Stimulated activated CD8-positive, alpha-beta memory T cell treated with anti-CD3 and anti-CD28 coated beads, Interleukin-15, amount 100 ng/mL, for 48 hours (primary cell): ENCODE measurements at regions not wholly inside any gene's neighbourhood (a gene's known extent, or its start where the extent isn't known, plus 50 kb on each side); places are given as distances from the start of the nearest gene placed in this dataset.
"Not testable (repeated sequence)": the region's sequence is repeated elsewhere in the genome, so short reads cannot be mapped to it uniquely, and the experiment has no call there.

ENCODE experiments used
- DNase-seq, 2 donors: peaks; one replicate each; pipeline ENCODE4 v3.0.0-alpha.2; 2020; ENCODE audit warnings: low read depth in 2 of 2

DNA sequence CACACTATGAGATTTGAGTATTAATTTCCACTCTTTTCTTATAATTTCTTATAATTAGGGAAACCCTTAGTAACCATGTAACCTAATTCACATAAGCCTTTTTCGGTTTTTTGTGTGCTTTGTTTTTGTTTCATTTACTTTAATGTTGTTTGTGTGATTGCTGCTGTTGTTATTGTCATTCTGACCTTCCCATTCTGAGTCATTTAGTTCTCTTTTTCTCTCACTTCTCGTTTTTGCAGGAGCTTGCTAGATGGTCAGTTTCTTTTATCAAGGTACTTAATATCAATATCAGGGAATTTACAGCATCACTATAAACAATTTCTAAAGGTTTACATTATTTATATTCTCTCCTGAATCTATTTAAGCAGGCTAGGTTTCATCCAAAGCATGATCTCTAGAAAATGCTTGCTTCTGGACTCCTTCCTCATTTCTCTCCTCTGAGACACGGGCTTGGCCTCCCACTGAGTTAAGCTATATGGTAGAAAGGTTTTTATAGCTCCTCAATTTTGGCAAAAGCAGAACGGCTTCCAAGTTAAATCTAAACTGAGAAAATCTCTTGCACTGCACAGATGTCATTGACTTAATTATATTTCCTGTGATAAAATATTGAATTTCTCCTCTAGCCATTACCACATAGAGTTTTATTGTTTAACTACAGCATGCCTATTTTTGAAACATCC is 534.2 kb downstream of the NSUN3 start:
- no peak for DNase-seq

DNA sequence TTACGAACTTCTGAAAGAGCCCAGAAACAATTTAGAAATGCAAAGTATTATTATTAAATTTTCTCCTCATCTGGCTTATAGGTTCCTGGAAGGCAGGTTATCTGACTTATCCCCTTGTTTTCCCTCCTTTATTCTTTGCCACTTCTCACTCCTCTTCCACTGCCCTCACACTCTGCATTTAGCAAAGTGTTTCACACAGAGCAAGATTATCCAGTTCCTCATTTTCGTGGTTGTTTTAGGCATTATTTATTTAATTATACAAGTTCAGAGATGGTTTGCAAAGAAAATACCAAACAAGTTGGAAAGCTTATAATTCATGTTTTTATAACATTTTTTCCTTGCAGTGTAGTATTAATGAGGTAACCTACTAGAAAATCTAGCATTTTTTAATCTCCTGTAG is 544.9 kb downstream of the NSUN3 start:
- no peak for DNase-seq

DNA sequence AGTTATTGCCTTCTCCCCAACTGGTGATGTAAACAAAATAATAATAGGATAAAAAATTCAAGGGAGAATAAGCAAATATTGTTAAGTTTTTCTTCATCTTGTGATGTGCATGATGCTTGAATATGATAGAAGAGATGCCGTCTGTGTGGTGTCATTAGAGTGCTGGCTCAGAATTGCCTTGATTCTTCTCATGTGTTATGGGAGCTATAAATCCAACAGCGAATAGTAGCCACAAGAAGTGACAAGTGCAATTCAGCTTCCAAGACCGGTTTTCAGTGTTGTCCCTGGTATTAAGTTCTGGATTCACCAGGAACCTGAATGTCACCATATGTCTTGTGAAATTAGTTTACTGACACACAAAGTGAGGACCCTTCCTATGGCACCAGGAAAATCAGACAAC is 547.0 kb downstream of the NSUN3 start:
- DNase-seq, result no peak

DNA sequence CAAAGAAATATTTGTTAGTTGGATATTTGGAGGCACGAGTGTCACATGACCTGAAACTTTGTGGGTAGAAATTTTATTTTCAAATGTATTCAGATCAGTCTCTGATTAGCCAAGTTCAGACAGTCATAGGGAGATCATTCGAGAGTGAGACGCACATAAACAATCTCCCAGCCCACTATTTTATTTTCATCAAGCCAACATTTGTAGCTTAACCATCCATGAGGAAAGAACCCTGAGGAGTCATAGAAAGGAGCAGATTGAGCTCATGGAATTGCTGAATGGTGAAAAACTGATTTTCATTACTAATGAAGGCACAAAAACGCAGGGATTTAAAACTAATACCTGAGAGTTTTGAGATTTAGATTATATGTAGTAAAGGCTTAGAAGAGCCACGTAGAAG is 548.7 kb downstream of the NSUN3 start:
- DNase-seq, result no peak

DNA sequence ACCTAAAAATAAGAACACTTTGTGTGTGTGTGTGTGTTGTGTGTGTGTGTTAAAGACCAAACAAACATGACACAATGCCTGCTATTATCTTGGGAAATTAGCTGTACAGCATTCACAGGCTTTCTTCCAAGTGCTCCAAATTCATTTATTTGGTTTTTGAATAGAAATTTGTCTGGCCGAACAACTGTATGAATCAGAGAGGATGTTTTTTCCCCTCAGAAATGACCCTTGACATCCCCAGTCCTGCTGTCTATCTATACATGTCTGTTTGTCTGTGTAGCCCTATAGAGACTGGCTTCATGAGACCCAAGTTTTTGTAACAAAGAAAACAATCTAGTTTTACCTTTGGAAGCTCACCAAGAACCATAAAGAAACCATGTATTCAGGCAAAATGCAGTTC is 549.8 kb downstream of the NSUN3 start:
- DNase-seq, result no peak

DNA sequence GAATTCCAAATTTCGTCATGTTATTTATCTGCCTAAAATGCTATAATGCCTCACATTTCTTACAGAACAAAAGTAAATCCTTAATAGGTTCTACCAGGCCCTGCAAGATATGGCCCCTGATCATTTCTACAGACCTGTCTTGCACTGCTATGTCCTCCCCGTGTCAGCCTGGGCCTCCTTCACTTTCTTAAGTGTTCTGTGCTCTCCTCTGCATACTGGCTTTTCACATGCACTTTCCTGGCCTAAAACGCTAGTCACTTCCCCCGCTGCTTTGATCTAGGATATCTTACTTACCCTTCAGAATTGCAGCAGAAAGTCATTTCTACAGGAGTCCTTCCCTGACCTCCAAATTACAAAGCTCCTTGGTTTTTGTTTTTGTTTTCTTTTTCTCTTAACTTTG is 551.3 kb downstream of the NSUN3 start:
- no peak for DNase-seq

DNA sequence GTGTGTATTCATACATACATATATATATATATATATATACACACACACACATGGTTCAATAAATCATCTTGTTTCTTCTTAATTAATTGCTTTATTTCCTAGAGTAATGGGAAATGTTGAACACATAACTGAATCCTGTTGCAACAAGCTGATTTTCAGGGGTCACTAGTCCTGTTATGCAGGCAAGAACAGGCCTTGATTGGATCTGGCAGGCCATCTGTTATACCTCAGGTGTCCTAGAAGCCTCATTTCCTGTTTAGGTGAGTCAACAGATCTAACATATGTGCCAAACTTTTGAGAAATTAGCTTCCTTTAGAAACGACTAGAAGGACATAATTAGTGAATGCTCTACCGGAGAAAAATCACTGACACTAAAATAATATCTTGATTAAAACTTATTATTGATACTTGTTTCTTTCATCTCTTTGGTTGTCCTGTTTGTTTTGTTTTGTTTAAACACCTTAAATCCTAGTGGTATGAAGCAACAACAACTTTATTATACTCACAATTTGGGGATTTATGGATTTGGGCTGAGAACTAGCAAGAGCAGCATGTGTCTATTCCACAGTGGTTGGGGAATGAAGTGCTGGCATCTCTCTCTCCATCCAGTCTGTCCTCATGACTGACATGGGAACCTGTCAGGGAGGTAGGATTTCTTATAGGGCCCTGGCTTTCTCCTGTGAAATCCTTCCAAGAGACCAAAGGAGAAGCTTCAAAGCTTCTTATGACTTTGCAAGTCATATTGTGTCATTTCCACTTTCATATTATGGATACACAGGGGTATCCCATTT is 552.6 kb downstream of the NSUN3 start:
- no peak for DNase-seq

DNA sequence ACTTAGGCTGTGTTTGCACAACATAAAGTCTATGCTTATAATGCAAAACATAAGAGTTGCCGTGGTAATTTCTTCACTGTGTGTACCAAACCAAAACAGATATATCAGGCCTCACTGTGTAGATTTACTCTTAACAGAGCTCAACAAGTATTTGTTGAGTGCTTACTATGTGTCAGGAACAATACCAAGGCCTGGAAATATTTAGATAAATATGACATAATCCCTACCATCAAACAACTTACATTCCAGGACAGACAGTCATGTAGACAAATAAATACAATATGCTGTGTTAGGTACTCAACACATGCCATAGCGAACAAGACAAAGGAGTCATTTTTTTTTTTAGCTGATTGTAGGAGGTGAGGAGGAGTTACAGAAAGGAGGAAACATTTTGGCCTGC is 554.0 kb downstream of the NSUN3 start:
- no peak for DNase-seq

DNA sequence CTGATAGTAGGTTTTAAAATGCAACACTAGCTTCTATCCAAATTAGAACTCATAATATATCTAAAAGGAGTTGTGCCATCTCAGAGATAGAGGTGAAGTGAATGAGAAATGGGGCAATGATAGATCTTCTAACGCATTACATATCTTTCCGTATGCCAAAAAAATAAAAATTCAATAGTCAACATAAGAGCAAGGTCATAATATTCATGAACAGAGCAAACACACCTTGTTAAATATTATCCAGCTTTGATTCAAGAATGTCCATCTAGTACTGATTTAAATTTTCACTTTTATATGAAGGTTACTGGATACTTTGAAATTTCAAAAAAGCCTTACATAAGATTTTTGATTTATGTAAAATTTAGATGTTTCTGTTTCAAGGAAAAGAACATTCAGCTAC is 554.5 kb downstream of the NSUN3 start:
- DNase-seq, result no peak

DNA sequence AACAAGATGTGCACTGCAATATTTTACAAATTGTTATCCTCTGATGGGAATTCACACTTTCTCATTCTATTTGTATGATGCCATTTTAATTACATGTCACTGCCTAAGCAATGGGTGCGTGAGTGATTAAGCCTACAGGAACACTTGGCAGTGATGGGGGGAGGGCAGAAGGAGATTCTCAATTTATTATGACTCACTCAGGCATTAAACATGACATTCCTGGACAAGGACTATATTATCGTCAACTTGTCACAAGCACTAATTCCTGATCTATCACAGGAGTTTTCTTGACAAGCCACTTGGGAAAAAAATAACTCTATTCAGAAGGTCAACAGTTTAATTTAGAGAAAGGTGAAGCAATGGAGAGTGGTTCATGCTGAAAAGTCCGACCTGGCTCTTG is 556.8 kb downstream of the NSUN3 start:
- no peak for DNase-seq

DNA sequence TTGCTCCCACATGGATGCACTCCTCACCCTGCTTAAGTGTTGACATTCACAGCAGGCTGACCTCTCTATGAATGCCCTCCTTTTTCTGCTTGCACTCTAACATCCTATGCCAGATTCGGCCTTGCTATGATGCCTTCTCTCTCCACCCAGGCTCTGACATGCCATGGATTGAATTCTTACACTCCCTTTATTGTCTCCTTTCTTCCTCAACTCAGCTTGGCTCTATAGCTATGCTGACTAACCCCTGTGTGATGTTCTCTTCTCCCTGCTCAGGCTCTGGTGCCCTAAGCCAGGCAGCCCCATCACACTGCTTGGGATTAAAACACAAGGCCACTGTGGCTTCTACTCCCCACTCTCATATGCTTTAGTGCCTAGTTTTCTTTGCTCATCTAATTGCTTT is 563.7 kb downstream of the NSUN3 start:
- no peak for DNase-seq

DNA sequence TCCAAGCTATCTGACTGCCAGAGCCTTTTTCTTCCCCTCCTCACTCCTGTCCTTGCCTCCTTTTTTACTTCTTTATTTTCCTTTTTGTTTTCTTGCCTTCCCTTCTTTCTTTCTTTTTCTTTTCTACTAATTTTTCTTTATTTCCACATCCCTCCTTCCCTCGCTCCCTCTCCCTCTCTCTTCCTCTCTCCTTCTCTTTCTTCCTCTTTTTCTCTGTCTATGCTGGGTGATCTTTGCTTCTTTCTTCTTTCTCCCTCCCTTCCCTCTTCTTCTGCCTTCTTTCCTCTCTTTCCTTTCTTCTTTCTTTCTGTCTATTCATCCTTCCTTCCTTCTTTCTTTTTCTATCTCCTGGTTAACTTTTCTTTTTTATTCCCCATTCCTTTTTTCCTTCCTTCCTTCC is 564.8 kb downstream of the NSUN3 start:
- DNase-seq, result no peak

DNA sequence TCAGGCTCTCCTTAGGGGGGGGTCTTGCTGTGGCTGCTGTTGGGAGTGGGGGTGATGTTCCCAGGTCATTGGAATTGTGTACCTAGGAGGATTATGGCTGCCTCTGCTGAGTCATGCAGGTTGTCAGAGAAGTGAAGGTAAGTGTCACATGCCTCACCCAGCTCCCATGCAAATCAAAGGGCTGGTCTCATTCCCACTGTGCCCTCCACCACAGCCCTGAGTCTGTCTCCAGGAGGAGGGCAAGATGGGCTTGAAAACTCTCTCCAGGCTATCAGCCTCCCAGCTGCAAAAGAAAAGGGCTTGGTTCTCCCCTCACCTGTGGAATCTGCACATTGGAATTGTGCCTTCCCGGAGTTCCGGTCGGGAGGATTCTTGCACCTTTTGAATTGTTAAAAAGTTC is 580.5 kb downstream of the NSUN3 start:
- DNase-seq, result no peak

DNA sequence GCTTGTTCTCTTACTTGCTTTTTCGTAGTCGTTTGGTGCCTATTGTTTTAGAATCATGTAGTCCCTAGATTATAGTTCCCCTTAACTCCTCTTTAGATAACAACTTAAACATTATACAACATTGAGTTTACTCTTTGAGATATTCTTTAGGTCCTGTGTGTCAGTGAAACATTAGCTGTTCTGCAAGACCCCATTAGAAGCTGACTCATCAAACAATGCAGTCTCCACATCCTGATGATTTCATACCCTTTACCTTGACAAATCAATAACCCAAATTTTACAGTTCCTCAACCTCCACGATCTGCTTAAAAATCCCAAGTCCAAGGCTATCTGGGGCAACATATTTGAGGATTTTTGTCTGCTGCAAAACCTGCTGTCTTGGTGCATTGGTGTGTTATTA is 582.9 kb downstream of the NSUN3 start:
- no peak for DNase-seq

DNA sequence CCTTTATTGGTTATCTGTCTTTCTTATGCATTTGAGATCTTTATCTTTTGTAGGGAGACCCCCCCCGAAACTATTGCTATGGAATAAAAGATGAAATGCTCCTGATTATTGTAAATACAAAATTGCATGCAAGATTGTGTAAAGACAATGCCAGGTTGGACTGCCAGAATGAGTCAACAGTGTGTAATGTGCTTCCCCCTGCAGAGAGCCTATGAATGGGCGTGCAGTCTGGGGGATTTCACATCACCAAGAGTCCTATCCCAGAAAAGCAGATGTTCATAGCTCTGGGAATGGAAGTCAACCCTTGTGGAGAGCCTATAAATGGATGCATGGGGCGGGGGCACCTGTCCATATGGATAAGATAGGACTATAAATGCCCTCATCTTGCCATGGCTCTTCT is 584.3 kb downstream of the NSUN3 start:
- DNase-seq, result no peak

DNA sequence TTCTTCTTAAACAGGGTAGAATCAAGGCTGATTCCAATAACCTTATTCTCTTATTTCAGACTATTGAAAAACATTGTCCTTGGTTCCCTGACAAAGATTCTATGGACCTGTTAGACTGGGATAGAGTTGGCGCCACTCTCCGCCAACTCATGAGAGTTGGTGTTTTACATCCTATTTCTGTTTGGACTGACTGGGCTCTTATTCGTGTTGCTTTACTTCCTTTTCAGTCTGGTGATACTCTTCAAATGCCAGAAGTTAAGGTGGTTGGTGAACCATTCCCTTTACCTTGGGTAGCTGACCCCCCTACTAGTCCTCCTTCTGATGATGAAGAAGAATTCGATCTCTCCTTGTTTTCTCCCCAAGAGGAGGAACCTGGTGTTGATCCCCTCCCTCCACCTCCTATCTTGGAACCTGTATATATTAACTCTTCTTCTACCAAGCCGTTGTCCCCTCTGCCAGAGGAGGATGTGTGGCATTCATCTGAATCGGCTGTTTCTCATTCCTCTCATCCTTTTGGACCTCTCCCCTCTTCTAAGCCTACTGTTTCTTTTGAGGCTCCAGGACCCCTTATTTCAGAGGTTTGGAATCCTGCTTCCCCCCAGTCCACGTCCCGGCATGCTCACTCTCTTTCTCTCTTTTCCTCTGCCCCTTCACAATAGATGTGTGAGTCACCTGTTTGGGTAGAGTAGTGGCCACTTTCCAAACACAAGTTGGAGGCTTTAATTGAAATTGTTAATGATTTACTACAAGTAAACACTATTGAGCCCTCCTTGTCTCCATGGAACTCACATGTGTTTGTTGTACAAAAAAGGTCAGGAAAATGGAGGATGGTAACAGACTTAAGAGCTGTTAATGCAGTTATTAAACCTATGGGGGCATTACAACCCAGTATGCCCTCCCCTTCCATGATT is 585.7 kb downstream of the NSUN3 start:
- not testable (repeated sequence) for DNase-seq

DNA sequence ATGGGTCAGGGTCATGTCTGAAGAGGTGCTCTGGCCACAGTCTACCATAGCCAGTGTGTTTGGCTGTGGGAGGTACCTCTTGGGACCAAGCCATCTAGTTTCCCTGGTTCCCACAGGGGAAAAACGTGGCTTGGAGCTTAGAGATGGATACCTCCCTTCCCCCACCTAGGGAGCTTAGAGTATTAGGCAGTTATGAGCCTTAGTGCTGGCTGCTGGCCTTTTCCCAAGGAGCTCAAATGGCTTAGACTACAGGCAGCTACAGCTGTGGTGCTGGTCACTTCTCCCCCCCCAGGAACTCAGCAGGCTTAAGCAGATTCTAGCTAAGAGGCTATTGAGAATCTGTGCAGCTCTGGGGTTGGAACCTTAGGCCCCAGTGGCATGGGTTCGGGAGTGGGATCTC is 591.2 kb downstream of the NSUN3 start:
- DNase-seq, result no peak

DNA sequence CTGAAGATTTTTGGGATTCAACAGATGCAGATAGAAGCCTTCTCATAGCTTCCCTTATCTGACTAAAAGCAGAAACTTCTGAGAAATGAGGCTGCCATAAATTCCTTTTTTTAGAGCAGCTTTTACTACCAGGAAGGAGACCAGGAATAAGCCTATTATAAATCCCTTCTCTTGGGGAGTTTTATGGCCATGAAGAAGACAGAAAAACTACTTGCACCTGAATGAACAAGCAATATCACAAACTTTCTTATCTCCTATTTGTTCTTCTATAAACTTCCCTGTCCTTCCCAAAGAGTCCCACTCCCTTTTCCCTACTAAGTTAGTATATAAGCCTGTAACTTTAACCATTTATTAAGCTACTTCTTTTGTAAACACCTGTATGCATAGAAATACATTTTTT is 603.1 kb downstream of the NSUN3 start:
- DNase-seq, result no peak

DNA sequence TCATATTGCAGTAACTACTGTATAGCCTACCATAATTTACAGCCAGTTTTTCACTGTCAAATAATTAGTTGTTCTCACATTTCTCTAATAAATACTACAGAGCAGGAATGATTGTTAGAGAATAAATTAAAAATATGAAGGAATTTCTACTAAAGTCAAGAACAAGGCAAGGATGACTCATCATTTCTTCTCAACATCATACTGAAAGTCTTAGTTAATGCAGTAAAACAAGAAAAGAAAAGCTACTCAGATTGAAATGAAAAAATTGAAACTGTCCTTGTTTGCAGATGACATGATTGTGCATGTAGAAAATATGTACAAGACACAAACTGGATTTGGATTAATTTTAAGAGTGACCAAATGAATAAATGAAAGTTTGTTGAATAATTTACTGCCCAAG is 608.2 kb downstream of the NSUN3 start:
- DNase-seq, result no peak

DNA sequence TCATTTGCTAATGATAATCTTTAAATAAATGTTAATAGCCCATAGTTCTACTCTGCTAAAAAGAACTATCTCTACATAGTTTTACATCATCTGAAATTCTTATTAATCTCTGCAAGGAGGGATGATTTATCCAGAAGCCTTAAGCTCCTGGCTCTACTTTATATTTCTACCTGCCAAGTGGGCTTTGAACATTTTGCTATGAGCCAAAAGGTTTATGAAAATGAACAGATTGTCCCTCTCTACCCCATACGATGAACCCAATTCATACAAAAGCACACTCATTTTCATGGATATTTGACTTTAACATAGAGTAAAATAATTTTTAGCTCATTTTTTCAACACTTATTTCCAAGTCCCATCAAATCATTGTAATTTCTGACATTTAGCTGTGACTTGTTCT is 611.0 kb downstream of the NSUN3 start:
- no peak for DNase-seq

DNA sequence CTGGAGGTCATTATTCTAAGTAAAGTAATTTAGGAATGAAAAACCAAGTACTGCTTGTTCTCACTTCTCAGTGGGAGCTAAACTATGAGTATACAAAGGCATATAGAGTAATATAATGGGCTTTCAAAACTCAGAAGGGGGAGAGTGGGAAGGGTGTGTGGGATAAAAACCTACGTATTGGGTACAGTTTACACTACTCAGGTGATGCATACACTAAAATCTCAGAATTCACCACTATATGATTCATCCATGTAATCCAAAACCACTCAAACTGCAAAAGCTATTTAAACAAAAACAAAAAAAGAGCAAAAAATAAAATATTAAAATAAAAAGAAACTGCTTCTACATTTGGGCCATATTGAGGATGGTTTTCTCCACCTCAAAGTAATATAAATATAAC is 623.3 kb downstream of the NSUN3 start:
- DNase-seq, result no peak

DNA sequence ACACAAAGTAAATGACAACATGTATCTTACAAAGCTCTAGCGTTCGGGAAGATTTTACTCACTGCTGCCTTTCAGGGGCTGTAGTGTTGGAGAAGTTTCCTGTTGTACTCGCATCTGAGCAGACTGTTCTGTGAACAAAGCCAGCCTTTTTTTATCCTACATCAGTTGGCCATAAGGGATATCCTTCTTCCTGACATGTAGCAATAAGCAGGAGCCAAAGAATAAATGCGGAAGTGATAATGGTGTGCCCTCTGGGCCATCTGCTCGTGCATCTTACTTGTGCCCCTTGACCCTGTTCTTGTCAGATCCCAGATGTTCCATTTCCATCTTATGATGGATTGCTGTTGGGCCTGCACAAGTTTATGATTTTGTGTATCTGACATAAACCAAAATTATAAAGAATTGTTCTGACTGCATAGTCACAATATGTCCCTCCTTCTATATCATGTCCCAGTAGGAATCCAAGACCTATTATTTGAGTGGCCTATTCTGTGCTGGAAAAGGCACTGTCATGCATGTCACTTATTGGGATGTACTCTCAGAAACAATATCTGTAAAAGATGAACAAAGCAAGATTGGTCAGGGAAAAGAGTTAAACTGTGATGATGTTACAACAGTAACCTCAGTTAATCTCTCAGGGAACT is 631.3 kb downstream of the NSUN3 start:
- no peak for DNase-seq
